ENCODE measurements at regions not wholly inside any gene's neighbourhood (a gene's known extent, or its start where the extent isn't known, plus 50 kb on each side); places are given as distances from the start of the nearest gene placed in this dataset.

- DNase-seq, result no peak
These were observed 51.2 kb upstream of the RTN4 start for GRCh38 chr2:55101466-55101865.

- DNase-seq, result no peak
These were observed 49.9 kb upstream of the RTN4 start for GRCh38 chr2:55099878-55100820.

Data from CD4-positive, alpha-beta T cell treated with Interleukin-4 for 1 hour (primary cell).